ENCODE measurements at regions not wholly inside any gene's neighbourhood (a gene's known extent, or its start where the extent isn't known, plus 50 kb on each side); places are given as distances from the start of the nearest gene placed in this dataset.

DNA sequence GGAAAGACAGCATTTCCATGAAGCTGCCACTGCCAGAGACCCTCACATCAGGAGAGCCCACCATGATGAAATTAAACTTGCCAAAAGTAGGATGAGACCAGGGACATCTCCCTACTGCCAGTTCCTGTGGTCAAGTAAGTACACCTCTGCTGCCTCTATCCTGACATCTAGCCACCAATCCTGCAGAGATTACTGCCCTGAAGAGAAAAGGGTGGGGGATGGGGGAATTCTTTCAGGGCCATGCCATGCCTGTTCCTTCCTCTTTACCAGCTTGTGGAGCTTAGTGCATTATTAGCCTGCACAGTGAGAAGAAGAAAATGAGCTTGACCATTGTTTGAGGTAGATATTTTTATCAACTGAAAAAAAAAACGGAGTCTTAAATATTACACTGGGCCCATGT, 397.2 kb upstream of the CDH2 start:
- POLR2A ChIA-PET: no interaction called here
- no TSS peak for BruUV-seq (replicated peaks)
- H3K36me3 ChIP-seq (ENCODE audit: control insufficient read depth, insufficient read depth, low read length): no peaks in the 10 kb centered on the region
- H3K9me3 Mint-ChIP-seq (ENCODE audit: unreplicated experiment): no peaks in the 10 kb centered on the region
- no peak overlapping the region for H3K27ac Mint-ChIP-seq (ENCODE audit: unreplicated experiment)
- no peaks in the 10 kb centered on the region for H3K9me3 ChIP-seq
- H3K36me3 Mint-ChIP-seq (ENCODE audit: insufficient read depth, unreplicated experiment): no peaks in the 10 kb centered on the region
- CTCF ChIA-PET: no interaction called here
- no peaks in the 10 kb centered on the region for H3K4me1 ChIP-seq
- no peak overlapping the region for H3K4me3 Mint-ChIP-seq (ENCODE audit: unreplicated experiment)
- H3K27me3 Mint-ChIP-seq (ENCODE audit: insufficient read depth, unreplicated experiment): peaks cover 2% of the 10 kb centered on the region
- no peak for DNase-seq
- no peaks in the 10 kb centered on the region for H3K27me3 ChIP-seq (replicated peaks; ENCODE audit: control insufficient read depth, insufficient read depth, low read length)
- H3K4me3 ChIP-seq (ENCODE audit: low read depth, low read length): no peak overlapping the region
- TF ChIP-seq, protein P1, sequence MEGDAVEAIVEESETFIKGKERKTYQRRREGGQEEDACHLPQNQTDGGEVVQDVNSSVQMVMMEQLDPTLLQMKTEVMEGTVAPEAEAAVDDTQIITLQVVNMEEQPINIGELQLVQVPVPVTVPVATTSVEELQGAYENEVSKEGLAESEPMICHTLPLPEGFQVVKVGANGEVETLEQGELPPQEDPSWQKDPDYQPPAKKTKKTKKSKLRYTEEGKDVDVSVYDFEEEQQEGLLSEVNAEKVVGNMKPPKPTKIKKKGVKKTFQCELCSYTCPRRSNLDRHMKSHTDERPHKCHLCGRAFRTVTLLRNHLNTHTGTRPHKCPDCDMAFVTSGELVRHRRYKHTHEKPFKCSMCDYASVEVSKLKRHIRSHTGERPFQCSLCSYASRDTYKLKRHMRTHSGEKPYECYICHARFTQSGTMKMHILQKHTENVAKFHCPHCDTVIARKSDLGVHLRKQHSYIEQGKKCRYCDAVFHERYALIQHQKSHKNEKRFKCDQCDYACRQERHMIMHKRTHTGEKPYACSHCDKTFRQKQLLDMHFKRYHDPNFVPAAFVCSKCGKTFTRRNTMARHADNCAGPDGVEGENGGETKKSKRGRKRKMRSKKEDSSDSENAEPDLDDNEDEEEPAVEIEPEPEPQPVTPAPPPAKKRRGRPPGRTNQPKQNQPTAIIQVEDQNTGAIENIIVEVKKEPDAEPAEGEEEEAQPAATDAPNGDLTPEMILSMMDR (IDR thresholded peaks at IDR 0.05; ENCODE audit: insufficient read depth in 1 of 2, low read depth in 1 of 2, low read length in 1 of 2, severe bottlenecking in 1 of 2, unreplicated experiment in 1 of 2): no peak
- no peaks in the 10 kb centered on the region for H3K4me1 Mint-ChIP-seq (ENCODE audit: low read depth, unreplicated experiment)
- intact Hi-C loops (cut with micrococcal nuclease; ENCODE audit: unreplicated experiment): no loop called here

DNA sequence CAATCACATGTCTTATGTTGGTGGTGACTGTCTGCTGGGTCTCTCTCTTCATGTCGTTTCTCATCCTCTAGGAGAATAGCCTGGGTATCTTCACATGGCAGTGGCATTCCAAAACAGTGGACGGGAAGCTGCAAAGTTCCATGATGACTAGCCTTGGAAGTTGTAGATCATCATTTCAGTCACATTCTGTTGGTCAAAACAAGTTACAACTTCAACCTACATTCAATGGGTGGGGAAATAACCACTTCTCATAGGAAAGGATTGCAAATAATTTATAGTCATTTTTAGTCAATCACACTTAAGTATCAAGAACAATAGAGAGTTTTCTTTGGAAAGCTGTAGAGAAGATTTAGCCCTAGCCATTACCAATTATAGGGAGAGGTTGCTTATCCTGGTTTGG, 395.0 kb upstream of the CDH2 start:
- ChIA-PET CTCF (no interaction called here), POLR2A (no interaction called here)
- no peak overlapping the region for H3K4me3 Mint-ChIP-seq (ENCODE audit: unreplicated experiment)
- no peak for DNase-seq
- Histone ChIP-seq H3K4me1 (no peaks in the 10 kb centered on the region), H3K27me3 (replicated peaks; ENCODE audit: control insufficient read depth, insufficient read depth, low read length) (no peaks in the 10 kb centered on the region), H3K4me3 (ENCODE audit: low read depth, low read length) (no peak overlapping the region), H3K36me3 (ENCODE audit: control insufficient read depth, insufficient read depth, low read length) (no peaks in the 10 kb centered on the region), H3K9me3 (no peaks in the 10 kb centered on the region)
- H3K36me3 Mint-ChIP-seq (ENCODE audit: insufficient read depth, unreplicated experiment): no peaks in the 10 kb centered on the region
- no TSS peak for BruUV-seq (replicated peaks)
- intact Hi-C loops (cut with micrococcal nuclease; ENCODE audit: unreplicated experiment): no loop called here
- no peaks in the 10 kb centered on the region for H3K4me1 Mint-ChIP-seq (ENCODE audit: low read depth, unreplicated experiment)
- H3K27ac Mint-ChIP-seq (ENCODE audit: unreplicated experiment): no peak overlapping the region
- H3K27me3 Mint-ChIP-seq (ENCODE audit: insufficient read depth, unreplicated experiment): peaks cover 2% of the 10 kb centered on the region
- H3K9me3 Mint-ChIP-seq (ENCODE audit: unreplicated experiment): no peaks in the 10 kb centered on the region
- TF ChIP-seq, protein P1 (IDR thresholded peaks at IDR 0.05; ENCODE audit: insufficient read depth in 1 of 2, low read depth in 1 of 2, low read length in 1 of 2, severe bottlenecking in 1 of 2, unreplicated experiment in 1 of 2): no peak

DNA sequence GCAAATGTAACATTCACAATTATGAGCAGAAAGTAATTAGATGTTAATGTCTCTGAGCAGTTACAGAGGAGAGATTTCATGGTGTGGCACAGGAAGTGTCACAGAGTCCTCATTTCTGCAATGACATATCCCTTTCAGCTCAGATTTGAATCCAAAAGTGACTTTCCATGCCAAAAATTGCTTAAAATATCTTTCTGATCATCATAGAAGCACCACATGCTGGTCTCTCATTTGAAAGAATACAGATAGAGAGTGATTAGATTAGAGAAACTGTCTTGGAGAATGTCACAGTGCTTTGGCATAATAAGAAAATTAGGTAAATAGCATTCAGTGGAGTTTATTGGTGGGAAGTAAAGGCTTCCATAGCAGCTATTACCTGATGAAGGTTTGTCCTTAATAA, 383.4 kb upstream of the CDH2 start:
- BruUV-seq (replicated peaks): no TSS peak
- H3K27ac Mint-ChIP-seq (ENCODE audit: unreplicated experiment): no peak overlapping the region
- no peaks in the 10 kb centered on the region for H3K27me3 Mint-ChIP-seq (ENCODE audit: insufficient read depth, unreplicated experiment)
- ChIA-PET CTCF (no interaction called here), POLR2A (no interaction called here)
- H3K36me3 Mint-ChIP-seq (ENCODE audit: insufficient read depth, unreplicated experiment): no peaks in the 10 kb centered on the region
- no peaks in the 10 kb centered on the region for H3K36me3 ChIP-seq (ENCODE audit: control insufficient read depth, insufficient read depth, low read length)
- H3K4me1 Mint-ChIP-seq (ENCODE audit: low read depth, unreplicated experiment): no peaks in the 10 kb centered on the region
- TF ChIP-seq, protein P1 (IDR thresholded peaks at IDR 0.05; ENCODE audit: insufficient read depth in 1 of 2, low read depth in 1 of 2, low read length in 1 of 2, severe bottlenecking in 1 of 2, unreplicated experiment in 1 of 2): no peak
- intact Hi-C loops (cut with micrococcal nuclease; ENCODE audit: unreplicated experiment): no loop called here
- no peaks in the 10 kb centered on the region for H3K9me3 Mint-ChIP-seq (ENCODE audit: unreplicated experiment)
- H3K27me3 ChIP-seq (replicated peaks; ENCODE audit: control insufficient read depth, insufficient read depth, low read length): no peaks in the 10 kb centered on the region
- H3K4me3 ChIP-seq (ENCODE audit: low read depth, low read length): no peak overlapping the region
- no peak overlapping the region for H3K4me3 Mint-ChIP-seq (ENCODE audit: unreplicated experiment)
- no peak for DNase-seq
- H3K9me3 ChIP-seq: no peaks in the 10 kb centered on the region
- no peaks in the 10 kb centered on the region for H3K4me1 ChIP-seq
